Neural crest cell (in vitro differentiated cells): ENCODE measurements at regions not wholly inside any gene's neighbourhood (a gene's known extent, or its start where the extent isn't known, plus 50 kb on each side); places are given as distances from the start of the nearest gene placed in this dataset.

Source experiments
- DNase-seq: peaks from one replicate; pipeline ENCODE4 v3.0.0; 2021; ENCODE audit warnings: low read depth, mixed read lengths, low spot score
- H3K27ac Mint-ChIP-seq: one replicate; pipeline ENCODE4 v1.8.0; 2021; ENCODE audit warnings: mild to moderate bottlenecking, mixed read lengths; ENCODE audit not compliant: unreplicated experiment
- H3K27me3 Mint-ChIP-seq: 2 replicates; pipeline ENCODE4 v1.8.0; 2021; ENCODE audit warnings: low read depth, mild to moderate bottlenecking, mixed read lengths
- H3K36me3 Mint-ChIP-seq: 2 replicates; pipeline ENCODE4 v1.8.0; 2021; ENCODE audit warnings: low read depth, mild to moderate bottlenecking, mixed read lengths
- H3K4me1 Mint-ChIP-seq: 2 replicates; pipeline ENCODE4 v1.8.0; 2021; ENCODE audit warnings: mixed read lengths
- H3K4me3 Mint-ChIP-seq: one replicate; pipeline ENCODE4 v1.8.0; 2021; ENCODE audit warnings: mild to moderate bottlenecking, mixed read lengths
- H3K9me3 Mint-ChIP-seq: 2 replicates; pipeline ENCODE4 v1.8.0; 2021; ENCODE audit warnings: mixed read lengths
- CTCF ChIP-seq: fragments of 200-600 bp; sonication (generic); conservative IDR thresholded peaks from 2 replicates; pipeline ENCODE4 v1.5.0; 2021; ENCODE audit warnings: antibody characterized with exemption, mild to moderate bottlenecking

- H3K4me3 Mint-ChIP-seq: no peak overlapping the region
- H3K9me3 Mint-ChIP-seq: peaks cover 15% of the 10 kb centered on the region
- no peaks in the 10 kb centered on the region for H3K4me1 Mint-ChIP-seq
- TF ChIP-seq CTCF: no peak
- DNase-seq: no peak
- H3K27me3 Mint-ChIP-seq: no peaks in the 10 kb centered on the region
- no peak overlapping the region for H3K27ac Mint-ChIP-seq
- no peaks in the 10 kb centered on the region for H3K36me3 Mint-ChIP-seq
Measured at GRCh38 chr2:145723872-145724271, 1204.0 kb upstream of the ZEB2 start.

DNA sequence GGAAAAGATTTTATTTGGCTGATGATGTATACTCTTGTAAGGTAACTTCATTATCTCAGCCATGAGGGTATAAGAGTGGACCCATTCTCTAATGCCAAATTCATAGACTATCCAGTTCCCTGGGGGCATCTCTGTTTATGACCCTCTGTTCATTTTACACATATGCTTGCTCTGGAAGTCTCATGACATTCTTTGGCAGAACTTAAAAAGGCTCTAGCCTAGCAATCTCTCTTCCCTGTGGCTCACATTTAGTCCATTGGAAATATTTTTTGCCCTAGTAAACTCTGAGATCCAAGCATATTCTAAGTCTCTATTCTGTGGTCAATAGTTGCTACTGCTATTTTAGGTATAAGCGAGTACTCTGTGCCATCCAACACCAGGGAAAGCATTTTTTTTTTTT is 1201.8 kb upstream of the ZEB2 start:
- DNase-seq: no peak
- H3K36me3 Mint-ChIP-seq: no peaks in the 10 kb centered on the region
- peak overlapping the region; percentile 71 for H3K27ac Mint-ChIP-seq
- H3K4me1 Mint-ChIP-seq: no peaks in the 10 kb centered on the region
- no peak for TF ChIP-seq CTCF
- H3K27me3 Mint-ChIP-seq: no peaks in the 10 kb centered on the region
- H3K9me3 Mint-ChIP-seq: peaks cover 10% of the 10 kb centered on the region
- H3K4me3 Mint-ChIP-seq: no peak overlapping the region

DNA sequence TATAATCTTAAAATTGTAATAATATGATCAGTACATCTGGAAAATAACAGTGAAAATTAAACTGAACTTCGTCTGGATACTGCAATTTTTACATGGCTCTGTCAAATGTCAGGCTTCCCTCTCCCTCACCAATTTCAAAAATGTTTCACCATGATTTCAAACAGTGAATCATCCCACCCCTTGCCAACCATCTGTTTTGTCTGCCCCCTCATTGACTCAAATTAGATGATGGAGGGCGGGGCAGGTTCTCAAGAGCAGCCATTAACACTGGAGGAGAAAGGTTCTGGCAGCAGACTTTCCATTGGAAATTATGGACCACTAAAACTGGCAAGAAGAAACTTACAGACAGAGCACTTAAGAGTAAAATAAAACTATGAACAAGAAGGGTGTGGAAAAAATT is 1195.7 kb upstream of the ZEB2 start:
- DNase-seq: no peak
- Mint-ChIP-seq H3K27me3 (no peaks in the 10 kb centered on the region), H3K4me1 (no peaks in the 10 kb centered on the region), H3K36me3 (peaks cover 4% of the 10 kb centered on the region), H3K4me3 (no peak overlapping the region), H3K27ac (no peak overlapping the region), H3K9me3 (peaks cover 11% of the 10 kb centered on the region)
- no peak for TF ChIP-seq CTCF

GRCh38 chr2:145710303-145710702 is 1190.4 kb upstream of the ZEB2 start:
- H3K9me3 Mint-ChIP-seq: peaks cover 7% of the 10 kb centered on the region
- H3K36me3 Mint-ChIP-seq: peaks cover 4% of the 10 kb centered on the region

GRCh38 chr2:145702305-145702704 is 1182.4 kb upstream of the ZEB2 start:
- Mint-ChIP-seq H3K4me1 (no peaks in the 10 kb centered on the region), H3K27me3 (no peaks in the 10 kb centered on the region), H3K27ac (no peak overlapping the region), H3K36me3 (no peaks in the 10 kb centered on the region), H3K9me3 (peaks cover 16% of the 10 kb centered on the region), H3K4me3 (no peak overlapping the region)
- no peak for DNase-seq
- no peak for TF ChIP-seq CTCF

More at GRCh38 chr2:145710303-145710702, 1190.4 kb upstream of the ZEB2 start:
- Mint-ChIP-seq H3K4me1 (no peaks in the 10 kb centered on the region), H3K27me3 (no peaks in the 10 kb centered on the region), H3K4me3 (no peak overlapping the region), H3K27ac (no peak overlapping the region)
- no peak for TF ChIP-seq CTCF
- no peak for DNase-seq

DNA sequence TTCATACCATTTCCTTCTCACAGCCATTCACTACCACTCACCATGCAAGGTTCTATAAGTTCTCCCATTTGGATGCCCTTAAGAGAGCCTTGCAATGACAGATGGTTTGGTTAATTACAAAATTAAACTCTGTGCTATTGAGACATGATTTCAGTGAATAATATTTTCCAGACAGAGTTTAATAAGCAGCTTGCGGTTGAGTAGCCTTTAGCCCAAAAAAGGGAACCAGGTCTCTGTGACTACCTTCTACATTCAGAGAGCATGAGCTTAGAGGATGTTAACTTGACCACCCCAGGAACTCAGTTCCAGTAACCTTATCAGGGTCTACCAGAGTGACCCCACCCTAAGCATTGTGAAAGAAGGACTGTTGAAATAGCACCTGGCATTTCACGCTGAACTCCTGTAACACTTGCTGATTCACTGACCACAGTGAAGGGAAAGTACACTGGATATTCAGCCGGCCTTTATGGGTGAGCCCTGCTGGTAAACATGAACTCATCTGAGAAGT is 1173.1 kb upstream of the ZEB2 start:
- Mint-ChIP-seq H3K9me3 (peaks cover 1% of the 10 kb centered on the region), H3K4me1 (no peaks in the 10 kb centered on the region), H3K27ac (no peak overlapping the region), H3K36me3 (no peaks in the 10 kb centered on the region), H3K4me3 (no peak overlapping the region), H3K27me3 (no peaks in the 10 kb centered on the region)
- DNase-seq: no peak
- no peak for TF ChIP-seq CTCF
